ENCODE measurements at regions not wholly inside any gene's neighbourhood (a gene's known extent, or its start where the extent isn't known, plus 50 kb on each side); places are given as distances from the start of the nearest gene placed in this dataset.

DNA sequence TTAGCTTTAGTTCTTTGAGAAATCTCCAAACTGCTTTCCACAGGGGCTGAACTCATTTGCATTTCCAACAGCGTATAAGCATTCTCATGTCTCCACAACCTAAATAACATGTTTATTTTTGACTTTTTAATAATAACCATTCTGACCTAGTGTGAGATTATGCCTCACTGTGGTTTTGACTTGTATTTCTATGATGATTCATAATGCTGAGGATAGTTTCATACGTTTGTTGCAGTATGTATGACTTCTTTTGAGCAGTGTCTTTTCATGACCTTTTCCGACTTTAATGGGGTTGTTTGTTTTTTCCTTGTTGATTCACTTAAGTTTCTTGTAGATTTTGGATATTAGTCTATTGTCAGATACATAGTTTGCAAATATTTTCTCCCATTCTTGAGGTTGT, 1833.0 kb upstream of the PCDH10 start:
- Histone ChIP-seq H3K4me2 (ENCODE audit: control insufficient read depth, extremely low read depth, insufficient read depth, low read depth, low read length) (no peak overlapping the region), H3K36me3 (ENCODE audit: control insufficient read depth in 2 of 2, extremely low read depth in 1 of 2, insufficient read depth in 2 of 2, low read length in 2 of 2) (no peaks in the 10 kb centered on the region), H3K27ac (ENCODE audit: control insufficient read depth, insufficient read depth, low read length) (no peak overlapping the region), H3K9me3 (ENCODE audit: control insufficient read depth, low read depth, low read length) (no peaks in the 10 kb centered on the region), H3K9ac (ENCODE audit: control insufficient read depth, extremely low read depth, insufficient read depth, low read length) (no peak overlapping the region), H3K79me2 (ENCODE audit: control insufficient read depth, insufficient read depth, low read length) (no peaks in the 10 kb centered on the region), H3K4me1 (ENCODE audit: control insufficient read depth, extremely low read depth, insufficient read depth, low read length) (no peaks in the 10 kb centered on the region), H3K27me3 (ENCODE audit: control insufficient read depth, extremely low read depth, insufficient read depth, low read length) (no peaks in the 10 kb centered on the region), H3K9me1 (ENCODE audit: control insufficient read depth, extremely low read depth, insufficient read depth, low read length) (no peaks in the 10 kb centered on the region), H3K4me3 (ENCODE audit: control insufficient read depth in 2 of 3, extremely low read depth in 1 of 3, insufficient read depth in 2 of 3, low read depth in 1 of 3, low read length in 3 of 3) (no peak overlapping the region), H2AFZ (ENCODE audit: control insufficient read depth, low read length) (no peak overlapping the region), H4K20me1 (ENCODE audit: control insufficient read depth, extremely low read depth, insufficient read depth, low read length) (no peaks in the 10 kb centered on the region)
- DNase-seq (ENCODE audit: low read depth, low spot score) (no peak), FAIRE-seq (no peak)
- TF ChIP-seq EZH2 (IDR thresholded peaks at IDR 0.05; ENCODE audit: low read length) (no peak), CTCF (optimal IDR thresholded peaks at IDR 0.05 in 1 of 3, IDR thresholded peaks at IDR 0.05 in 1 of 3, conservative IDR thresholded peaks at IDR 0.05 in 1 of 3; ENCODE audit: extremely low read depth in 1 of 3, insufficient read depth in 2 of 3, low read length in 3 of 3) (no peak)
- dilution Hi-C loops (cut with MboI; ENCODE audit: extremely low pct_ligation_motif_present, low sequenced_read_pairs) = no loop called here

- FAIRE-seq = no peak
- TF ChIP-seq CTCF (optimal IDR thresholded peaks at IDR 0.05 in 1 of 3, IDR thresholded peaks at IDR 0.05 in 1 of 3, conservative IDR thresholded peaks at IDR 0.05 in 1 of 3; ENCODE audit: extremely low read depth in 1 of 3, insufficient read depth in 2 of 3, low read length in 3 of 3) (no peak), EZH2 (IDR thresholded peaks at IDR 0.05; ENCODE audit: low read length) (no peak)
- Histone ChIP-seq H3K9ac (ENCODE audit: control insufficient read depth, extremely low read depth, insufficient read depth, low read length) (no peak overlapping the region), H3K27me3 (ENCODE audit: control insufficient read depth, extremely low read depth, insufficient read depth, low read length) (no peaks in the 10 kb centered on the region), H3K36me3 (ENCODE audit: control insufficient read depth in 2 of 2, extremely low read depth in 1 of 2, insufficient read depth in 2 of 2, low read length in 2 of 2) (no peaks in the 10 kb centered on the region), H4K20me1 (ENCODE audit: control insufficient read depth, extremely low read depth, insufficient read depth, low read length) (no peaks in the 10 kb centered on the region), H3K4me1 (ENCODE audit: control insufficient read depth, extremely low read depth, insufficient read depth, low read length) (no peaks in the 10 kb centered on the region), H3K4me2 (ENCODE audit: control insufficient read depth, extremely low read depth, insufficient read depth, low read depth, low read length) (no peak overlapping the region), H3K27ac (ENCODE audit: control insufficient read depth, insufficient read depth, low read length) (no peak overlapping the region), H3K9me3 (ENCODE audit: control insufficient read depth, low read depth, low read length) (no peaks in the 10 kb centered on the region), H3K79me2 (ENCODE audit: control insufficient read depth, insufficient read depth, low read length) (no peaks in the 10 kb centered on the region), H2AFZ (ENCODE audit: control insufficient read depth, low read length) (no peak overlapping the region), H3K4me3 (ENCODE audit: control insufficient read depth in 2 of 3, extremely low read depth in 1 of 3, insufficient read depth in 2 of 3, low read depth in 1 of 3, low read length in 3 of 3) (no peak overlapping the region), H3K9me1 (ENCODE audit: control insufficient read depth, extremely low read depth, insufficient read depth, low read length) (no peaks in the 10 kb centered on the region)
- no peak for DNase-seq (ENCODE audit: low read depth, low spot score)
- dilution Hi-C loops (cut with MboI; ENCODE audit: extremely low pct_ligation_motif_present, low sequenced_read_pairs) = no loop called here
Observed at GRCh38 chr4:131337936-131338335, 1811.2 kb upstream of the PCDH10 start.
